Effector memory CD4-positive, alpha-beta T cell (primary cell): ENCODE measurements at regions not wholly inside any gene's neighbourhood (a gene's known extent, or its start where the extent isn't known, plus 50 kb on each side); places are given as distances from the start of the nearest gene placed in this dataset.
"Not testable (repeated sequence)": the region's sequence is repeated elsewhere in the genome, so short reads cannot be mapped to it uniquely, and the experiment has no call there.

Experiments used
- DNase-seq, 3 donors: peaks; one replicate each; pipeline ENCODE4 v3.0.0-alpha.2; 2020
- H3K27ac ChIP-seq: 2 replicates; pipeline ENCODE4 v1.7.0; 2013; ENCODE audit warnings: mild to moderate bottlenecking, low read length, moderate library complexity; ENCODE audit not compliant: insufficient read depth, poor library complexity, severe bottlenecking
- H3K27me3 ChIP-seq: replicated peaks from 2 replicates; pipeline ENCODE4 v1.7.0; 2013; ENCODE audit warnings: mild to moderate bottlenecking, low read length; ENCODE audit not compliant: insufficient read depth, control insufficient read depth, poor library complexity, severe bottlenecking
- H3K36me3 ChIP-seq: 2 replicates; pipeline ENCODE4 v1.7.0; 2013; ENCODE audit warnings: mild to moderate bottlenecking, low read length, moderate library complexity; ENCODE audit not compliant: control insufficient read depth, insufficient read depth
- H3K4me1 ChIP-seq: 2 replicates; pipeline ENCODE4 v1.7.0; 2013; ENCODE audit warnings: low read length, mild to moderate bottlenecking; ENCODE audit not compliant: control insufficient read depth, insufficient read depth, poor library complexity, severe bottlenecking
- H3K4me3 ChIP-seq: 2 replicates; pipeline ENCODE4 v1.7.0; 2013; ENCODE audit warnings: low read length, low read depth, mild to moderate bottlenecking; ENCODE audit not compliant: insufficient read depth, poor library complexity, severe bottlenecking
- H3K9me3 ChIP-seq: 2 replicates; pipeline ENCODE4 v1.7.0; 2013; ENCODE audit warnings: mild to moderate bottlenecking, low read length, moderate library complexity; ENCODE audit not compliant: control insufficient read depth

- no peak for DNase-seq
- no peak overlapping the region for H3K27ac ChIP-seq
- no peak overlapping the region for H3K4me3 ChIP-seq
- H3K36me3 ChIP-seq, result no peaks in the 10 kb centered on the region
- no peaks in the 10 kb centered on the region for H3K4me1 ChIP-seq
- no peaks in the 10 kb centered on the region for H3K9me3 ChIP-seq
- H3K27me3 ChIP-seq, result no peaks in the 10 kb centered on the region
Measured at GRCh38 chr9:109989296-109989695, 209.3 kb downstream of the PALM2AKAP2 start.

- Histone ChIP-seq H3K27ac (no peak overlapping the region), H3K4me1 (no peaks in the 10 kb centered on the region), H3K36me3 (no peaks in the 10 kb centered on the region), H3K4me3 (no peak overlapping the region), H3K27me3 (no peaks in the 10 kb centered on the region), H3K9me3 (no peaks in the 10 kb centered on the region)
- no peak for DNase-seq
Measured at GRCh38 chr9:109990541-109990940, 210.5 kb downstream of the PALM2AKAP2 start.

GRCh38 chr9:109992293-109992692 is 212.3 kb downstream of the PALM2AKAP2 start:
- Histone ChIP-seq H3K4me1 (no peaks in the 10 kb centered on the region), H3K4me3 (no peak overlapping the region), H3K27ac (no peak overlapping the region), H3K9me3 (no peaks in the 10 kb centered on the region), H3K36me3 (no peaks in the 10 kb centered on the region), H3K27me3 (no peaks in the 10 kb centered on the region)
- no peak for DNase-seq

GRCh38 chr9:109993250-109993978 is 213.4 kb downstream of the PALM2AKAP2 start:
- no peaks in the 10 kb centered on the region for H3K27me3 ChIP-seq
- H3K9me3 ChIP-seq, result no peaks in the 10 kb centered on the region
- no peak overlapping the region for H3K27ac ChIP-seq
- no peak overlapping the region for H3K4me3 ChIP-seq
- H3K4me1 ChIP-seq, result no peaks in the 10 kb centered on the region
- DNase-seq, result no peak
- no peaks in the 10 kb centered on the region for H3K36me3 ChIP-seq

DNA sequence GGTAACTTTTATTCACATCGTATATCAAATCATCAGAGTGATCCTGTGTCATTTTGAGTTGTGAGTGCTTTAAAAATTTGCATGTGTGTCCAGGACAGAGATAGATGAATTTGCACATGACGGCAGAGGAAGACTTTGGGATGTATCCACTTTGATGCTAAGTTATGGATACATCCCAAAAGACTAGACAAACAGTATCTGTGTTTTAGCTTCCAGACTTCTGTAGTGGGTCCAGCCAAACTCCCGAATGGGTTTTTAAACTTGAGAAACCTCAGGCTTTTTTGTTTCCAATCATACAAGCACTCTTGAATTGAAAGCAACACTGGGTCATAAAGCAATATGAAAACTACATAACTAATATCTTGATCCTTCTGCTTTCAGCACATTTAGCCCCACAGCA is 213.8 kb downstream of the C9orf152 start:
- H3K9me3 ChIP-seq, result no peaks in the 10 kb centered on the region
- H3K27ac ChIP-seq, result no peak overlapping the region
- H3K36me3 ChIP-seq, result no peaks in the 10 kb centered on the region
- no peak overlapping the region for H3K4me3 ChIP-seq
- DNase-seq, result no peak
- H3K4me1 ChIP-seq, result no peaks in the 10 kb centered on the region
- H3K27me3 ChIP-seq, result no peaks in the 10 kb centered on the region

DNA sequence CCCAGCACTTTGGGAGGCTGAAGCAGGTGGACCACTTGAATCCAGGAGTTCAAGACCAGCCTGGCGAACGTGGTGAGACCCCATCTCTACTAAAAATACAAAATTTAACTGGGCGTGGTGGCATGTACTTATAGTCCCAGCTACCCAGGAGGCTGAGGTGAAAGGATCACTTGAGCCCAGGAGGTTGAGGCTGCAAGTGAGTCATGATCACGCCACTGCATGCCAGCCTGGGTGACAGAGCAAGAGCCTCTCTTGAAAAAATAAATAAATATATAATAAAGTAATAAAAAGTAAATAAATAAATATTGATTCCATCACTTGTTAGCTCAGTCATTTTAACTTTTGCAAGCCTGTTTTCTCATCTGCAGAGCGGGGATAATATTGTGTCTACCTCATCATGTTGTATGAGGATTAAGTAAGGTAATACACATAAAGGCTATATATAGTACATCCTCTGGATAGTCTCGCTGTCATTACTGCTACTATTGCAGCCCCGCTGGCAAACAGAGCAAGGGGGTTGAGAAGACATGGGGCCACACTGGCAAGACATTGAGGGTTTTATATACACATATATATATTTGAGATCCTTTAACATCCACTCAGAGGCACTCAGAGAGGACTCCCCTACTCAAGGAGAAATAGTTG is 210.9 kb downstream of the C9orf152 start:
- H3K27me3 ChIP-seq, result no peaks in the 10 kb centered on the region
- no peak overlapping the region for H3K4me3 ChIP-seq
- H3K36me3 ChIP-seq, result no peaks in the 10 kb centered on the region
- no peaks in the 10 kb centered on the region for H3K9me3 ChIP-seq
- H3K27ac ChIP-seq, result no peak overlapping the region
- no peaks in the 10 kb centered on the region for H3K4me1 ChIP-seq
- no peak for DNase-seq

- Histone ChIP-seq H3K27me3 (no peaks in the 10 kb centered on the region), H3K4me3 (no peak overlapping the region), H3K4me1 (no peaks in the 10 kb centered on the region), H3K36me3 (no peaks in the 10 kb centered on the region), H3K9me3 (no peaks in the 10 kb centered on the region), H3K27ac (no peak overlapping the region)
- no peak for DNase-seq
Measured at GRCh38 chr9:109997682-109998081, 210.3 kb downstream of the C9orf152 start.

GRCh38 chr9:110005521-110005920 is 202.4 kb downstream of the C9orf152 start:
- H3K4me3 ChIP-seq, H3K27ac ChIP-seq, H3K4me1 ChIP-seq, H3K36me3 ChIP-seq, H3K27me3 ChIP-seq, H3K9me3 ChIP-seq: not testable (repeated sequence)
- DNase-seq, result peak in 1 of 3 donors; percentile 17

DNA sequence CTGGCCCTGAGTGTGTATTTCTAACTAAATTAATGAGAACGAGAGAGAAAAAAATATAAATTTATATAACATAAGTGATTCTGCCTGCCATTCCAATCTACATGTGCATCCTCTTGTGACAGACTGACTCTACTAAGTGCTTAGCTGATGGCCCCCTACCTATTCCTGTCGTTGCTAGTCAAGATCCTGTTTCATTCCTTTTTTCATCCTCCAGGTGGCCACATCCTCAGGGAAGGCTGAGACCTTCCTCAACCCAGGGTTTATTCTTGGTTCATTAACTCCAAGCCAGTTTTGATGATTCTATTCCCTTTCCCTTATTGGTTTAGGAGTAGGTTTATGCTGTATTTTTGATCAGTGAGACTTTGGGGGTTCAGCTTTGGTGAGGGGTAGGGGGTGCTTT is 201.3 kb downstream of the C9orf152 start:
- Histone ChIP-seq H3K4me3 (no peak overlapping the region), H3K27me3 (no peaks in the 10 kb centered on the region), H3K9me3 (no peaks in the 10 kb centered on the region), H3K4me1 (peaks cover 5% of the 10 kb centered on the region), H3K27ac (no peak overlapping the region), H3K36me3 (no peaks in the 10 kb centered on the region)
- no peak for DNase-seq

- H3K27me3 ChIP-seq, result no peaks in the 10 kb centered on the region
- DNase-seq, result no peak
- peaks cover 5% of the 10 kb centered on the region for H3K4me1 ChIP-seq
Measured at GRCh38 chr9:110007477-110008270, 200.3 kb downstream of the C9orf152 start.

More at GRCh38 chr9:110007477-110008270, 200.3 kb downstream of the C9orf152 start:
- Histone ChIP-seq H3K4me3 (no peak overlapping the region), H3K36me3 (no peaks in the 10 kb centered on the region), H3K27ac (no peak overlapping the region), H3K9me3 (no peaks in the 10 kb centered on the region)
